HG03521 (cell line): ENCODE measurements at regions not wholly inside any gene's neighbourhood (a gene's known extent, or its start where the extent isn't known, plus 50 kb on each side); places are given as distances from the start of the nearest gene placed in this dataset.

Experiments
- ATAC-seq: cut with Tn5 transposase; IDR thresholded peaks from one replicate; pipeline ENCODE4 v1.9.1; 2021; ENCODE audit warnings: mild to moderate bottlenecking, moderate library complexity; ENCODE audit not compliant: unreplicated experiment

- no peak for ATAC-seq
Observed at GRCh38 chr6:159445351-159445750, 247.7 kb downstream of the SOD2 start.

GRCh38 chr6:159444056-159444760, 248.8 kb downstream of the SOD2 start:
- ATAC-seq, result no peak

GRCh38 chr6:159443417-159443920, 249.6 kb downstream of the SOD2 start:
- ATAC-seq, result no peak

- ATAC-seq, result no peak
Observed at GRCh38 chr6:159441704-159441981, 251.4 kb downstream of the SOD2 start.

- ATAC-seq, result no peak
Observed at GRCh38 chr6:159440911-159441703, 251.9 kb downstream of the SOD2 start.

- no peak for ATAC-seq
Observed at GRCh38 chr6:159440349-159440748, 252.7 kb downstream of the SOD2 start.

GRCh38 chr6:159439651-159440050, 253.4 kb downstream of the SOD2 start:
- no peak for ATAC-seq

GRCh38 chr6:159438106-159438505, 254.9 kb downstream of the SOD2 start:
- no peak for ATAC-seq

- no peak for ATAC-seq
Observed at GRCh38 chr6:159436581-159436980, 256.5 kb downstream of the SOD2 start.

- ATAC-seq, result no peak
Observed at GRCh38 chr6:159435701-159436100, 257.3 kb downstream of the SOD2 start.

- no peak for ATAC-seq
Observed at GRCh38 chr6:159434410-159434809, 258.6 kb downstream of the SOD2 start.

- ATAC-seq, result no peak
Observed at GRCh38 chr6:159433550-159433949, 259.5 kb downstream of the SOD2 start.

GRCh38 chr6:159431750-159432149, 261.3 kb downstream of the SOD2 start:
- no peak for ATAC-seq

GRCh38 chr6:159430323-159430722, 261.1 kb downstream of the FNDC1 start:
- ATAC-seq, result no peak

GRCh38 chr6:159429433-159429832, 260.2 kb downstream of the FNDC1 start:
- ATAC-seq, result no peak

- ATAC-seq, result no peak
Observed at GRCh38 chr6:159427771-159428170, 258.6 kb downstream of the FNDC1 start.

GRCh38 chr6:159427335-159427734, 258.1 kb downstream of the FNDC1 start:
- no peak for ATAC-seq

GRCh38 chr6:159425421-159425820, 256.2 kb downstream of the FNDC1 start:
- ATAC-seq, result no peak

GRCh38 chr6:159422041-159422984, 253.1 kb downstream of the FNDC1 start:
- ATAC-seq, result no peak

GRCh38 chr6:159421586-159421985, 252.4 kb downstream of the FNDC1 start:
- no peak for ATAC-seq

GRCh38 chr6:159418997-159419396, 249.8 kb downstream of the FNDC1 start:
- no peak for ATAC-seq
